GM12891 (cell line): ENCODE measurements at regions not wholly inside any gene's neighbourhood (a gene's known extent, or its start where the extent isn't known, plus 50 kb on each side); places are given as distances from the start of the nearest gene placed in this dataset.

ENCODE experiments used
- DNase-seq: peaks from one replicate; pipeline ENCODE4 v3.0.0; 2011; ENCODE audit warnings: low spot score; ENCODE audit not compliant: insufficient read length
- FAIRE-seq: peaks from 2 replicates; lab custom pipeline; 2011; peaks lifted over from hg19 to GRCh38; lab: Jason Lieb, UNC
- PAX5 ChIP-seq: IDR thresholded peaks from 2 replicates; pipeline ENCODE4 v1.6.1; 2011; ENCODE audit warnings: low read length, moderate library complexity, mild to moderate bottlenecking; ENCODE audit not compliant: insufficient read depth, severe bottlenecking
- POLR2A ChIP-seq: IDR thresholded peaks from 2 replicates; pipeline ENCODE4 v1.6.1; 2011; ENCODE audit warnings: low read depth, low read length, control low read depth
- POLR2AphosphoS5 ChIP-seq: IDR thresholded peaks from 2 replicates; pipeline ENCODE4 v1.6.1; 2011; ENCODE audit warnings: low read depth, low read length, control low read depth
- POU2F2 ChIP-seq: IDR thresholded peaks from 2 replicates; pipeline ENCODE4 v1.6.1; 2011; ENCODE audit warnings: low read depth, mild to moderate bottlenecking, control low read depth, low read length, moderate library complexity
- SPI1 ChIP-seq: IDR thresholded peaks from 2 replicates; pipeline ENCODE4 v1.6.1; 2011; ENCODE audit warnings: low read depth, low read length, control low read depth
- TAF1 ChIP-seq: IDR thresholded peaks from 2 replicates; pipeline ENCODE4 v1.6.1; 2011; ENCODE audit warnings: low read depth, low read length, control low read depth

- DNase-seq (no peak), FAIRE-seq (no peak)
- TF ChIP-seq POU2F2 = no peak
- TF ChIP-seq TAF1 = no peak
These were observed 317.9 kb upstream of the MPDZ start for GRCh38 chr9:13597427-13597826.

GRCh38 chr9:13597004-13597403, 317.5 kb upstream of the MPDZ start:
- DNase-seq (no peak), FAIRE-seq (no peak)
- no peak for TF ChIP-seq POU2F2
- no peak for TF ChIP-seq POLR2AphosphoS5

- no peak for TF ChIP-seq POLR2AphosphoS5
- FAIRE-seq (no peak), DNase-seq (no peak)
These were observed 317.0 kb upstream of the MPDZ start for GRCh38 chr9:13596383-13596970.

- no peak for DNase-seq
- no peak for FAIRE-seq
- TF ChIP-seq PAX5 = no peak
These were observed 311.5 kb upstream of the MPDZ start for GRCh38 chr9:13590996-13591395.

- no peak for FAIRE-seq
These were observed 309.7 kb upstream of the MPDZ start for GRCh38 chr9:13589034-13589737.

GRCh38 chr9:13588151-13589033, 308.9 kb upstream of the MPDZ start:
- DNase-seq (no peak), FAIRE-seq (no peak)
- TF ChIP-seq PAX5 (no peak), POU2F2 (no peak), POLR2AphosphoS5 (no peak), TAF1 (no peak), POLR2A (no peak), SPI1 (no peak)

More at GRCh38 chr9:13589034-13589737, 309.7 kb upstream of the MPDZ start:
- DNase-seq = no peak
- TF ChIP-seq PAX5 = no peak
- TF ChIP-seq TAF1 = no peak
- no peak for TF ChIP-seq POLR2AphosphoS5
- TF ChIP-seq SPI1 = no peak
- no peak for TF ChIP-seq POLR2A
- no peak for TF ChIP-seq POU2F2

- TF ChIP-seq POLR2A = no peak
- no peak for TF ChIP-seq PAX5
- no peak for TF ChIP-seq POU2F2
- no peak for TF ChIP-seq SPI1
- TF ChIP-seq POLR2AphosphoS5 = no peak
- no peak for TF ChIP-seq TAF1
- no peak for FAIRE-seq
- no peak for DNase-seq
These were observed 308.1 kb upstream of the MPDZ start for GRCh38 chr9:13587571-13587970.

- FAIRE-seq (no peak), DNase-seq (no peak)
- TF ChIP-seq POU2F2 (no peak), SPI1 (no peak), PAX5 (no peak), TAF1 (no peak), POLR2AphosphoS5 (no peak), POLR2A (no peak)
These were observed 307.3 kb upstream of the MPDZ start for GRCh38 chr9:13586587-13587374.

- DNase-seq = no peak
- TF ChIP-seq POU2F2 (no peak), POLR2A (no peak), TAF1 (no peak), PAX5 (no peak), POLR2AphosphoS5 (no peak), SPI1 (no peak)
- no peak for FAIRE-seq
These were observed 301.3 kb upstream of the MPDZ start for GRCh38 chr9:13580760-13581159.

GRCh38 chr9:13580131-13580530, 300.6 kb upstream of the MPDZ start:
- no peak for DNase-seq
- FAIRE-seq = no peak
- no peak for TF ChIP-seq POU2F2
- TF ChIP-seq TAF1 = no peak
- TF ChIP-seq POLR2AphosphoS5 = no peak
- no peak for TF ChIP-seq POLR2A
- TF ChIP-seq PAX5 = no peak
- TF ChIP-seq SPI1 = no peak
